SK-N-SH (cell line): ENCODE measurements at regions not wholly inside any gene's neighbourhood (a gene's known extent, or its start where the extent isn't known, plus 50 kb on each side); places are given as distances from the start of the nearest gene placed in this dataset.

Experiments
- CTCF ChIA-PET: fragments of 300-600, 350-600 bp; formaldehyde crosslinking; extraction: SDS; loops from one replicate; lab custom pipeline; 2021; lab: Yijun Ruan, JAX
- POLR2A ChIA-PET: fragments of 350-600 bp; sonication (Branson Sonifier 250); formaldehyde crosslinking; extraction: SDS; loops from one replicate; lab custom pipeline; 2020; ENCODE audit warnings: antibody characterized with exemption, inconsistent platforms; lab: Yijun Ruan, JAX
- DNase-seq: peaks from one replicate; pipeline ENCODE4 v3.0.0; 2012
- H2AFZ ChIP-seq: fragments of 200-600 bp; sonication (generic); 2 replicates; pipeline ENCODE4 v1.8.1; 2016; ENCODE audit warnings: antibody characterized with exemption, mild to moderate bottlenecking, low read depth
- H3F3A ChIP-seq: fragments of 200-600 bp; sonication (generic); replicated peaks from 2 replicates; pipeline ENCODE3; 2016; ENCODE audit warnings: antibody characterized with exemption, mild to moderate bottlenecking; ENCODE audit not compliant: insufficient read depth
- H3K27ac ChIP-seq, 2 experiments: fragments of 200-500 bp in 1 of 2; fragments of 200-600 bp in 1 of 2; sonication (Bioruptor generic) in 1 of 2; sonication (generic), shearing (Covaris generic) in 1 of 2; 2 replicates each; pipeline versions ENCODE4 v1.5.1 to v1.6.1; 2014 to 2016; ENCODE audit warnings: low read depth in 2 of 2, inconsistent platforms in 1 of 2, low read length in 1 of 2, mild to moderate bottlenecking in 1 of 2, mixed read lengths in 1 of 2
- H3K27me3 ChIP-seq: fragments of 200-600 bp; sonication (generic), shearing (Covaris generic); 2 replicates; pipeline ENCODE4 v1.6.1; 2016; ENCODE audit warnings: mixed run types; ENCODE audit not compliant: insufficient read depth
- H3K36me3 ChIP-seq, 2 experiments: fragments of 200-500 bp in 1 of 2; fragments of 200-600 bp in 1 of 2; sonication (Bioruptor generic) in 1 of 2; sonication (generic) in 1 of 2; replicated peaks in 1 of 2; 2 replicates each; pipeline versions ENCODE3 to v1.5.1; 2014 to 2016; ENCODE audit warnings: low read length in 1 of 2, mild to moderate bottlenecking in 1 of 2; ENCODE audit not compliant: insufficient read depth in 2 of 2, control insufficient read depth in 1 of 2
- H3K4me1 ChIP-seq, 2 experiments: fragments of 200-500 bp in 1 of 2; fragments of 200-600 bp in 1 of 2; sonication (Bioruptor generic) in 1 of 2; sonication (generic), shearing (Covaris generic) in 1 of 2; 2 replicates each; pipeline versions ENCODE4 v1.5.1 to v1.6.1; 2014 to 2016; ENCODE audit warnings: low read depth in 1 of 2, low read length in 1 of 2, mixed run types in 1 of 2; ENCODE audit not compliant: insufficient read depth in 2 of 2, control insufficient read depth in 1 of 2
- H3K4me2 ChIP-seq: fragments of 200-600 bp; sonication (generic), shearing (Covaris generic); 2 replicates; pipeline ENCODE4 v1.6.1; 2017; ENCODE audit warnings: mixed run types
- H3K4me3 ChIP-seq, 2 experiments: fragments of 200-500 bp in 1 of 2; fragments of 200-600 bp in 1 of 2; sonication (Bioruptor generic) in 1 of 2; sonication (generic), shearing (Covaris generic) in 1 of 2; 2 replicates each; pipeline versions ENCODE4 v1.5.1 to v1.8.1; 2014 to 2016; ENCODE audit warnings: low read depth in 2 of 2, inconsistent platforms in 1 of 2, low read length in 1 of 2, mild to moderate bottlenecking in 1 of 2, mixed read lengths in 1 of 2, moderate library complexity in 1 of 2
- H3K79me2 ChIP-seq: fragments of 200-600 bp; sonication (generic); 2 replicates; pipeline ENCODE4 v1.8.1; 2017; ENCODE audit warnings: mild to moderate bottlenecking; ENCODE audit not compliant: insufficient read depth
- H3K9ac ChIP-seq: fragments of 200-600 bp; sonication (generic); 2 replicates; pipeline ENCODE4 v1.6.1; 2017; ENCODE audit warnings: mixed run types
- H3K9me2 ChIP-seq: fragments of 200-600 bp; sonication (generic); 2 replicates; pipeline ENCODE4 v1.6.1; 2017; ENCODE audit warnings: mixed run types
- H3K9me3 ChIP-seq: fragments of 200-600 bp; sonication (generic); 2 replicates; pipeline ENCODE4 v1.6.1; 2017; ENCODE audit warnings: mixed run types, mild to moderate bottlenecking, moderate library complexity
- H4K20me1 ChIP-seq: fragments of 200-600 bp; sonication (generic); 2 replicates; pipeline ENCODE4 v1.6.1; 2017; ENCODE audit warnings: mild to moderate bottlenecking, mixed run types; ENCODE audit not compliant: insufficient read depth
- ELF1 ChIP-seq: IDR thresholded peaks from 2 replicates; pipeline ENCODE4 v1.4.0; 2012
- FOXJ3 ChIP-seq: sonication (generic); formaldehyde crosslinking; IDR thresholded peaks from 2 replicates; pipeline ENCODE4 v1.5.1; 2020; ENCODE audit warnings: mild to moderate bottlenecking, missing genetic modification reagents
- FOXM1 ChIP-seq: IDR thresholded peaks from 2 replicates; pipeline ENCODE4 v1.4.0; 2012; ENCODE audit warnings: low read depth, mild to moderate bottlenecking
- GABPA ChIP-seq: IDR thresholded peaks from 2 replicates; pipeline ENCODE4 v1.4.0; 2012; ENCODE audit warnings: low read depth, mild to moderate bottlenecking
- GATA2 ChIP-seq: sonication (generic); formaldehyde crosslinking; IDR thresholded peaks from 2 replicates; pipeline ENCODE4 v1.5.0; 2020; ENCODE audit warnings: mild to moderate bottlenecking, missing genetic modification reagents
- IRF3 ChIP-seq: fragments of 150-350 bp; IDR thresholded peaks from 2 replicates; pipeline ENCODE4 v1.6.1; 2016; ENCODE audit warnings: mild to moderate bottlenecking, low read depth, low read length
- JUND ChIP-seq: IDR thresholded peaks from 2 replicates; pipeline ENCODE4 v1.4.0; 2012
- MXI1 ChIP-seq: IDR thresholded peaks from 2 replicates; pipeline ENCODE4 v1.6.1; 2012; ENCODE audit warnings: mild to moderate bottlenecking, low read depth, low read length, improper control_type of control experiment
- NRF1 ChIP-seq: IDR thresholded peaks from 2 replicates; pipeline ENCODE4 v1.6.1; 2012; ENCODE audit warnings: low read depth, mild to moderate bottlenecking, low read length
- RCOR1 ChIP-seq: fragments of 150-350 bp; IDR thresholded peaks from 2 replicates; pipeline ENCODE4 v1.6.1; 2017; ENCODE audit warnings: antibody characterized with exemption, low read length
- RXRA ChIP-seq: IDR thresholded peaks from 2 replicates; pipeline ENCODE4 v1.4.0; 2012; ENCODE audit warnings: low read depth, mild to moderate bottlenecking, borderline replicate concordance
- SIN3A ChIP-seq: IDR thresholded peaks from 2 replicates; pipeline ENCODE4 v1.6.1; 2012; ENCODE audit warnings: low read depth, mild to moderate bottlenecking, low read length, moderate library complexity, borderline replicate concordance
- SMC3 ChIP-seq: IDR thresholded peaks from 2 replicates; pipeline ENCODE4 v1.6.1; 2012; ENCODE audit warnings: low read depth, low read length, improper control_type of control experiment
- TAF1 ChIP-seq: IDR thresholded peaks from 2 replicates; pipeline ENCODE4 v1.6.1; 2012; ENCODE audit warnings: low read depth, mild to moderate bottlenecking, low read length, moderate library complexity, borderline replicate concordance
- ZBTB33 ChIP-seq: IDR thresholded peaks from 2 replicates; pipeline ENCODE4 v1.4.0; 2012; ENCODE audit warnings: low read depth, borderline replicate concordance
- WGBS: methylation state at CpG from one replicate; pipeline ENCODE4 v1.1.6; 2017; ENCODE audit warnings: low lambda C conversion rate; 5-methylcytosine and 5-hydroxymethylcytosine counted together
- TF ChIP-seq, protein P1 (sequence below): IDR thresholded peaks from 2 replicates; pipeline ENCODE4 v1.6.1; 2012; ENCODE audit warnings: mild to moderate bottlenecking, low read depth, low read length, moderate library complexity

GRCh38 chr13:64723724-64724123 lies 2506.4 kb downstream of the PCDH9 start (continued):
- TF ChIP-seq FOXJ3 (CRISPR knock-in tag): peak; percentile 96
- peak; percentile 44; the same call in 1 of the 2 replicates for TF ChIP-seq TAF1
- TF ChIP-seq RXRA: peak; percentile 92
- TF ChIP-seq, protein P1, sequence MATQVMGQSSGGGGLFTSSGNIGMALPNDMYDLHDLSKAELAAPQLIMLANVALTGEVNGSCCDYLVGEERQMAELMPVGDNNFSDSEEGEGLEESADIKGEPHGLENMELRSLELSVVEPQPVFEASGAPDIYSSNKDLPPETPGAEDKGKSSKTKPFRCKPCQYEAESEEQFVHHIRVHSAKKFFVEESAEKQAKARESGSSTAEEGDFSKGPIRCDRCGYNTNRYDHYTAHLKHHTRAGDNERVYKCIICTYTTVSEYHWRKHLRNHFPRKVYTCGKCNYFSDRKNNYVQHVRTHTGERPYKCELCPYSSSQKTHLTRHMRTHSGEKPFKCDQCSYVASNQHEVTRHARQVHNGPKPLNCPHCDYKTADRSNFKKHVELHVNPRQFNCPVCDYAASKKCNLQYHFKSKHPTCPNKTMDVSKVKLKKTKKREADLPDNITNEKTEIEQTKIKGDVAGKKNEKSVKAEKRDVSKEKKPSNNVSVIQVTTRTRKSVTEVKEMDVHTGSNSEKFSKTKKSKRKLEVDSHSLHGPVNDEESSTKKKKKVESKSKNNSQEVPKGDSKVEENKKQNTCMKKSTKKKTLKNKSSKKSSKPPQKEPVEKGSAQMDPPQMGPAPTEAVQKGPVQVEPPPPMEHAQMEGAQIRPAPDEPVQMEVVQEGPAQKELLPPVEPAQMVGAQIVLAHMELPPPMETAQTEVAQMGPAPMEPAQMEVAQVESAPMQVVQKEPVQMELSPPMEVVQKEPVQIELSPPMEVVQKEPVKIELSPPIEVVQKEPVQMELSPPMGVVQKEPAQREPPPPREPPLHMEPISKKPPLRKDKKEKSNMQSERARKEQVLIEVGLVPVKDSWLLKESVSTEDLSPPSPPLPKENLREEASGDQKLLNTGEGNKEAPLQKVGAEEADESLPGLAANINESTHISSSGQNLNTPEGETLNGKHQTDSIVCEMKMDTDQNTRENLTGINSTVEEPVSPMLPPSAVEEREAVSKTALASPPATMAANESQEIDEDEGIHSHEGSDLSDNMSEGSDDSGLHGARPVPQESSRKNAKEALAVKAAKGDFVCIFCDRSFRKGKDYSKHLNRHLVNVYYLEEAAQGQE: 0 out of 2 replicates have a peak, but pooled peaks have one; percentile 21
- peak; percentile 99 for TF ChIP-seq GATA2

DNA sequence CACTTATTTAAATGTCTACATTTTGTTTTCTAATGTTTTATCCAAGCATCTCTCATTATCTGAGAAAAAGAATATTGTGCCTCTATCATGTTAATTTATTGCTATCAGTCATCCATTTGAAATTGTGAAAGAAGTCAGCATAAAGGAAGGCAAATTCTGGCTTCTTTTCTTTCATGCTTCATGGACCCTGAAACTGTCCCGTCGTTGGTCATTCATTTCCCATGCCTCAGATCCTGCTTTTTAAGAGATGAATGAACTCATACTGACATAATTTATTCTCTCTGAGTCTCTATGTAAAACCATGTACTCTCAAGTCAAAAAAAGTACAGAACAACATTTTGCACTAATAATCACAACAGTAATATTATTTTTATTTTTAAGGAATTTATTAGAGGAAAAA lies 2512.0 kb downstream of the PCDH9 start:
- Histone ChIP-seq H3K9me2 (no peaks in the 10 kb centered on the region), H3K4me2 (no peak overlapping the region), H2AFZ (no peak overlapping the region), H3K27ac (no peak overlapping the region), H3K36me3 (no peaks in the 10 kb centered on the region), H3K9me3 (no peaks in the 10 kb centered on the region), H3K4me3 (no peak overlapping the region), H3K27me3 (no peaks in the 10 kb centered on the region), H3K9ac (no peak overlapping the region), H3F3A (peaks cover 3% of the 10 kb centered on the region), H3K79me2 (no peaks in the 10 kb centered on the region), H4K20me1 (no peaks in the 10 kb centered on the region), H3K4me1 (peaks cover 6 to 7% of the 10 kb centered on the region in 2 experiments; a peak in 3 of 4 replicates)
- ChIA-PET POLR2A (no interaction called here), CTCF (no interaction called here)
- TF ChIP-seq RXRA (no peak), JUND (no peak), ELF1 (no peak), NRF1 (no peak), IRF3 (no peak), MXI1 (no peak), FOXM1 (no peak), RCOR1 (no peak), GABPA (no peak), SMC3 (no peak), ZBTB33 (no peak), SIN3A (no peak), GATA2 (no peak)
- WGBS: 98% methylated on average over 2 of the region's 2 CpGs
- DNase-seq: no peak
